Stomach (tissue), 8 donors: ENCODE measurements at regions not wholly inside any gene's neighbourhood (a gene's known extent, or its start where the extent isn't known, plus 50 kb on each side); places are given as distances from the start of the nearest gene placed in this dataset.

ENCODE experiments used
- DNase-seq, 2 donors: peaks; one replicate each; pipeline versions ENCODE4 v3.0.0 to v3.0.0-alpha.2; 2013 to 2019
- H3K27ac ChIP-seq, 5 donors: fragments of 200-600 bp in 4 of 5; sonication (generic) in 4 of 5; one replicate each; pipeline ENCODE4 v1.5.1; 2013 to 2019; ENCODE audit warnings: mild to moderate bottlenecking in 1 of 5, moderate library complexity in 1 of 5
- H3K27me3 ChIP-seq, 3 donors: fragments of 200-600 bp; sonication (generic); one replicate each; pipeline ENCODE4 v1.5.1; 2017 to 2019; ENCODE audit warnings: mixed run types in 1 of 3
- H3K36me3 ChIP-seq, 4 donors: fragments of 200-600 bp; sonication (generic); 1 replicate in 3 of 4; 2 replicates in 1 of 4; pipeline ENCODE4 v1.5.1; 2016 to 2019
- H3K4me1 ChIP-seq, 4 donors: fragments of 200-600 bp; sonication (generic); one replicate each; pipeline ENCODE4 v1.5.1; 2016 to 2019
- H3K4me3 ChIP-seq, 4 donors: fragments of 200-600 bp; sonication (generic) in 3 of 4; one replicate each; pipeline ENCODE4 v1.5.1; 2016 to 2019; ENCODE audit warnings: mild to moderate bottlenecking in 1 of 4
- H3K9me3 ChIP-seq, 4 donors: fragments of 200-600 bp; sonication (generic); one replicate each; pipeline ENCODE4 v1.5.1; 2016 to 2019
- CTCF ChIP-seq, 7 experiments: fragments of 450-650 bp in 4 of 7; fragments of 200-600 bp in 3 of 7; sonication (generic) in 3 of 7; IDR thresholded peaks; one replicate each; pipeline ENCODE4 v1.5.1; 2016 to 2019; ENCODE audit warnings: antibody characterized with exemption in 7 of 7, control low read depth in 2 of 7, mild to moderate bottlenecking in 1 of 7
- EP300 ChIP-seq: sonication (generic); formaldehyde crosslinking; IDR thresholded peaks from one replicate; pipeline ENCODE4 v1.6.1; 2017; ENCODE audit warnings: antibody characterized with exemption
- POLR2A ChIP-seq, 4 donors: fragments of 450-650 bp; IDR thresholded peaks; one replicate each; pipeline ENCODE4 v1.6.1; 2016; ENCODE audit warnings: antibody characterized with exemption in 4 of 4, control low read depth in 2 of 4, mild to moderate bottlenecking in 1 of 4, moderate library complexity in 1 of 4
- POLR2AphosphoS5 ChIP-seq, 3 donors: sonication (generic); formaldehyde crosslinking; IDR thresholded peaks; one replicate each; pipeline ENCODE4 v1.6.1; 2016; ENCODE audit warnings: antibody characterized with exemption in 3 of 3
- WGBS, 5 donors: extraction: QIAGEN DNeasy Blood & Tissue Kit in 3 of 5; methylation state at CpG; one replicate each; pipeline versions ENCODE4 v1.1.5 to v1.1.7; 2013 to 2018; 5-methylcytosine and 5-hydroxymethylcytosine counted together
- intact Hi-C: fragments of 100-400 bp; cut with DNase I; formaldehyde crosslinking; loops from one replicate; pipeline ENCODE4 v1.15.1; 2023; ENCODE audit warnings: low total_unique reads
- donor health status: healthy with polysubstance abuse.
- donor health status: Bipolar disorder and iron deficiency.
- donor health status: healthy.

GRCh38 chr9:82255481-82256176, 267.1 kb downstream of the SPATA31D1 start:
- Histone ChIP-seq H3K9me3 (no peaks in the 10 kb centered on the region), H3K36me3 (no peaks in the 10 kb centered on the region), H3K27ac (no peak overlapping the region), H3K27me3 (no peaks in the 10 kb centered on the region), H3K4me3 (no peak overlapping the region), H3K4me1 (no peaks in the 10 kb centered on the region)
- 77 to 87% (median 79%) methylated on average over 10 of the region's 10 CpGs for WGBS, 5 donors
- no peak for DNase-seq
- intact Hi-C loops = no loop called here
- TF ChIP-seq EP300 (no peak), POLR2A (IDR thresholded peaks at IDR 0.05) (no peak), CTCF (IDR thresholded peaks at IDR 0.05) (no peak), POLR2AphosphoS5 (IDR thresholded peaks at IDR 0.05) (no peak)

- 67 to 78% (median 70%) methylated on average over 2 of the region's 2 CpGs for WGBS, 5 donors
- DNase-seq = no peak
- intact Hi-C loops = no loop called here
- TF ChIP-seq POLR2AphosphoS5 (IDR thresholded peaks at IDR 0.05) = no peak
- no peak for TF ChIP-seq POLR2A (IDR thresholded peaks at IDR 0.05)
- no peak for TF ChIP-seq EP300
- Histone ChIP-seq H3K4me1 (no peaks in the 10 kb centered on the region), H3K4me3 (no peak overlapping the region), H3K27me3 (no peaks in the 10 kb centered on the region), H3K27ac (no peak overlapping the region), H3K9me3 (no peaks in the 10 kb centered on the region), H3K36me3 (no peaks in the 10 kb centered on the region)
Observed at GRCh38 chr9:82260691-82261090, 272.1 kb downstream of the SPATA31D1 start.

GRCh38 chr9:82263619-82264018, 275.0 kb downstream of the SPATA31D1 start:
- no peaks in the 10 kb centered on the region for H3K4me1 ChIP-seq
- H3K4me3 ChIP-seq = no peak overlapping the region
- H3K9me3 ChIP-seq = no peaks in the 10 kb centered on the region
- 54 to 80% (median 72%) methylated on average over 1 of the region's 1 CpG for WGBS, 5 donors
- no peak overlapping the region for H3K27ac ChIP-seq
- no peak for TF ChIP-seq EP300
- no peak for TF ChIP-seq POLR2AphosphoS5 (IDR thresholded peaks at IDR 0.05)
- no peak for TF ChIP-seq POLR2A (IDR thresholded peaks at IDR 0.05)
- no peak for TF ChIP-seq CTCF (IDR thresholded peaks at IDR 0.05)
- H3K27me3 ChIP-seq = no peaks in the 10 kb centered on the region
- H3K36me3 ChIP-seq = no peaks in the 10 kb centered on the region
- intact Hi-C loops = no loop called here
- DNase-seq = no peak

- Histone ChIP-seq H3K36me3 (no peaks in the 10 kb centered on the region), H3K4me1 (no peaks in the 10 kb centered on the region), H3K27me3 (no peaks in the 10 kb centered on the region), H3K9me3 (no peaks in the 10 kb centered on the region), H3K4me3 (no peak overlapping the region), H3K27ac (no peak overlapping the region)
- 61 to 88% (median 84%) methylated on average over 1 of the region's 1 CpG for WGBS, 5 donors
- intact Hi-C loops = no loop called here
- DNase-seq = no peak
- TF ChIP-seq POLR2AphosphoS5 (IDR thresholded peaks at IDR 0.05) = no peak
- no peak for TF ChIP-seq EP300
- TF ChIP-seq CTCF (IDR thresholded peaks at IDR 0.05) = no peak
- no peak for TF ChIP-seq POLR2A (IDR thresholded peaks at IDR 0.05)
Observed at GRCh38 chr9:82271106-82271561, 282.6 kb downstream of the SPATA31D1 start.

- no peaks in the 10 kb centered on the region for H3K27me3 ChIP-seq
- no peak for DNase-seq
- H3K4me3 ChIP-seq = no peak overlapping the region
- no peaks in the 10 kb centered on the region for H3K36me3 ChIP-seq
- 35 to 58% (median 56%) methylated on average over 1 of the region's 1 CpG for WGBS, 5 donors
- H3K27ac ChIP-seq = no peak overlapping the region
- H3K4me1 ChIP-seq = no peaks in the 10 kb centered on the region
- no peak for TF ChIP-seq POLR2A (IDR thresholded peaks at IDR 0.05)
- no peak for TF ChIP-seq CTCF (IDR thresholded peaks at IDR 0.05)
- no peak for TF ChIP-seq POLR2AphosphoS5 (IDR thresholded peaks at IDR 0.05)
- TF ChIP-seq EP300 = no peak
- intact Hi-C loops = no loop called here
- no peaks in the 10 kb centered on the region for H3K9me3 ChIP-seq
Observed at GRCh38 chr9:82273121-82273520, 284.5 kb downstream of the SPATA31D1 start.
